Activated CD4-positive, alpha-beta memory T cell treated with anti-CD3 and anti-CD28 coated beads for 36 hours (primary cell): ENCODE measurements at regions not wholly inside any gene's neighbourhood (a gene's known extent, or its start where the extent isn't known, plus 50 kb on each side); places are given as distances from the start of the nearest gene placed in this dataset.
"Not testable (repeated sequence)": the region's sequence is repeated elsewhere in the genome, so short reads cannot be mapped to it uniquely, and the experiment has no call there.

ENCODE experiments used
- CTCF ChIA-PET: fragments of 350-600 bp; sonication (Branson Sonifier 250); formaldehyde crosslinking; loops from one replicate; lab custom pipeline; 2021; ENCODE audit warnings: antibody characterized with exemption, inconsistent platforms; lab: Charles Lee
- POLR2A ChIA-PET: fragments of 350-600 bp; sonication (Branson Sonifier 250); formaldehyde crosslinking; loops from one replicate; lab custom pipeline; 2021; ENCODE audit warnings: antibody characterized with exemption; lab: Charles Lee
- DNase-seq: peaks from one replicate; pipeline ENCODE4 v3.0.0-alpha.2; 2020
- H3K27ac Mint-ChIP-seq: one replicate; pipeline ENCODE4 v1.8.0; 2021; ENCODE audit warnings: mixed read lengths
- H3K27me3 Mint-ChIP-seq: one replicate; pipeline ENCODE4 v1.8.0; 2021; ENCODE audit warnings: mixed read lengths
- H3K36me3 Mint-ChIP-seq: one replicate; pipeline ENCODE4 v1.8.0; 2021; ENCODE audit warnings: mixed read lengths
- H3K4me1 Mint-ChIP-seq: one replicate; pipeline ENCODE4 v1.8.0; 2021; ENCODE audit warnings: low read depth, mixed read lengths
- H3K4me3 Mint-ChIP-seq: one replicate; pipeline ENCODE4 v1.8.0; 2021; ENCODE audit warnings: mild to moderate bottlenecking, mixed read lengths
- H3K9me3 Mint-ChIP-seq: one replicate; pipeline ENCODE4 v1.8.0; 2021; ENCODE audit warnings: mixed read lengths
- intact Hi-C: fragments of 100-400 bp; cut with micrococcal nuclease; formaldehyde crosslinking; loops from one replicate; pipeline ENCODE4 v1.15.1; 2023

DNA sequence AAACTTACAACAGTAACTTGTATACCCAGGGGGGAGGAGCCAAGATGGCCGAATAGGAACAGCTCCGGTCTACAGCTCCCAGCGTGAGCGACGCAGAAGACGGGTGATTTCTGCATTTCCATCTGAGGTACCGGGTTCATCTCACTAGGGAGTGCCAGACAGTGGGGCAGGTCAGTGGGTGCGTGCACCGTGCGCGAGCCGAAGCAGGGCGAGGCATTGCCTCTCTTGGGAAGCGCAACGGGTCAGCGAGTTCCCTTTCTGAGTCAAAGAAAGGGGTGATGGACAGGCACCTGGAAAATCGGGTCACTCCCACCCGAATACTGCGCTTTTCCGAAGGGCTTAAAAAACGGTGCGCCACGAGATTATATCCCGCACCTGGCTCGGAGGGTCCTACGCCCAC is 278.8 kb downstream of the FAM47B start:
- H3K27ac Mint-ChIP-seq, CTCF ChIA-PET, H3K27me3 Mint-ChIP-seq, H3K4me3 Mint-ChIP-seq, intact Hi-C loops, DNase-seq, H3K9me3 Mint-ChIP-seq, H3K4me1 Mint-ChIP-seq, H3K36me3 Mint-ChIP-seq, POLR2A ChIA-PET: not testable (repeated sequence)

DNA sequence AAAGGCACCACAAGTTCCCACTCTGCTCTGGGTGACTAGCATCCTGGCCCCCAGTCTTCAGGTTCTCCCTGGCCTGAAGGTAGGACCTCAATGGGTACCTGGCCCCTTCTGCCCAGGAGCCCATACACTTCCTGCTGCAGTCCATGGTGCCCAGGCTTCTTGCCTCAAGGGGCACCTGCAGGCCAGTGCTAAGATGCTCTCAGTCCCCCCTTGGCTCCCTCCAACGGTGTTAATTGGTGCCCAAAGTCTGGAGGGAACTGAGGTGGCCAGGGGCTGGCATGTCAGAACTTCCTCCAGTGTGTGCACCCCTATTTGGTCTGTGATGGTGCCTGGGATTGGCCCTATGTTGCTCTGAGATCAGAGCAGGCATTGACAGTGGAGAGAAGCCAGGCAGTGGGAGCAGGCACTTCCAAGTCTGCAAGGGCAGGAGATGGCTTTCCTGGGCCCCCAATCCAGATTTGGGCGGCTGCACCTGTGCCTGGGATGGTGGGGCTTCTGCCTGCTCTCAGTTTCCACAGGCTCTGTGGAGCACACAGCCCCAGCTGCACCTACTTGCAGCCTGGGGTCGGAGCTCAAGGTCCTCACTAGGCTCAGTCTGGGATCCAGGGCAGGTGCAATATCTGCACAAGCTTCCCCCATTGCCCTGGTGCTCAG is 301.6 kb downstream of the FAM47B start:
- DNase-seq, result no peak

DNA sequence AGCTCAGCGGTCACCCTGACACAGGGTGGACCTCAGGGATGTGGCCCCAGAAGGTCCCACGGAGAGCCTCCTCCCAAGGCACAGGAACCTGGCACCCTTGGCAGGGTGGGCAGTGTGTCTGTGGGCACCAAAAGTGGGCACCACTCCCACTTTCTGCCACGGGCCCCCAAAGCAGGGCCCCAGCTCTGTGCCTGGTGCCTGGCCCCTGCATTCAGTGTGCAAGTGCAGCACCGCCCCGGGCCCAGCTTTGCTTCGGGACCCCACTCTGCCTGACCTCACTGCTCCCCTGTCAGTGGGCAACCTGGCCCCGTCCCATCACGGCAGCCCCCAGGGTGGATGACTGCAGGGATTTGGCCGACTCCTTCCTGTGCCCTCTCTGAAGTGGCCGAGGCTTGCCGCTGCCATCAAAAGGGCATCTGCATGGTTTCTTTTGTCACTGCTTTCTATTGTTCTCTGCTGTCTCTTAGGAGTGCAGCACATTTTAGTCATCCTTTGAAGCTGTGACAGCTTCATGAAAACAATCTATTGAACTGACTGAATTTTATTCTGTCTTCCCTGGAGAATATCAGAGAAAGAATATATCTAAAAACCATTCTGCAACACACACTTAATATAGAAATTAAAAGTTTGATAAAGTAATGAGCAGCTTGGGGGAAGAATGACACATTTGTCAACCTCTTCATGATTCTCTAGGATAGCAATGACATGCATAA is 302.4 kb downstream of the FAM47B start:
- Mint-ChIP-seq H3K4me1 (no peaks in the 10 kb centered on the region), H3K36me3 (no peaks in the 10 kb centered on the region), H3K27ac (no peak overlapping the region), H3K27me3 (no peaks in the 10 kb centered on the region), H3K4me3 (no peak overlapping the region), H3K9me3 (no peaks in the 10 kb centered on the region)
- DNase-seq, result no peak
- ChIA-PET CTCF (no interaction called here), POLR2A (no interaction called here)
- intact Hi-C loops, result no loop called here

More for the DNA sequence above, 301.6 kb downstream of the FAM47B start:
- Mint-ChIP-seq H3K27me3 (no peaks in the 10 kb centered on the region), H3K27ac (no peak overlapping the region), H3K9me3 (no peaks in the 10 kb centered on the region), H3K36me3 (no peaks in the 10 kb centered on the region), H3K4me1 (no peaks in the 10 kb centered on the region), H3K4me3 (no peak overlapping the region)
- ChIA-PET CTCF (no interaction called here), POLR2A (no interaction called here)
- intact Hi-C loops, result no loop called here

DNA sequence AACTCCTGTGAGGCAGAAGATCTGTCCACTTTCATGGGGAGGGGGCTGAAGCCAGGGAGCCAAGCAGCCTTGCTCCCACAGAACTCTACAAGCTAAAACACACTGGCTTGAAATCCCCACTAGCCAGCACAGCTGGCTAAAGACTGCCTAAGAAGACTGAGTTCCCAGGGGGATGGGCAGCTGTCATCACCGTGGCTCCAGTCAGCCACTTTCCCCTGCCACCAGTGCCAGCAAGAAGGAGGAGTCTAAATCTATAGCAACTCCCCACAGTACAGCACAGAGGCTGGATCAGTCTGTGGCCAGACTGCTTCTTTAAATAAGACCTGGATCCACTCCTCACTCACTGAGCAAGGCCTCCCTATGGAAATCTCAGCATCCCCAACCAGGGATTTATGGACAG is 308.6 kb downstream of the FAM47B start:
- H3K27ac Mint-ChIP-seq, result no peak overlapping the region
- H3K4me3 Mint-ChIP-seq, result no peak overlapping the region
- H3K9me3 Mint-ChIP-seq, result peaks cover 2% of the 10 kb centered on the region
- H3K27me3 Mint-ChIP-seq, result no peaks in the 10 kb centered on the region
- H3K36me3 Mint-ChIP-seq, result no peaks in the 10 kb centered on the region
- no peak for DNase-seq
- CTCF ChIA-PET, result no interaction called here
- POLR2A ChIA-PET, result no interaction called here
- intact Hi-C loops, result no loop called here
- H3K4me1 Mint-ChIP-seq, result no peaks in the 10 kb centered on the region

DNA sequence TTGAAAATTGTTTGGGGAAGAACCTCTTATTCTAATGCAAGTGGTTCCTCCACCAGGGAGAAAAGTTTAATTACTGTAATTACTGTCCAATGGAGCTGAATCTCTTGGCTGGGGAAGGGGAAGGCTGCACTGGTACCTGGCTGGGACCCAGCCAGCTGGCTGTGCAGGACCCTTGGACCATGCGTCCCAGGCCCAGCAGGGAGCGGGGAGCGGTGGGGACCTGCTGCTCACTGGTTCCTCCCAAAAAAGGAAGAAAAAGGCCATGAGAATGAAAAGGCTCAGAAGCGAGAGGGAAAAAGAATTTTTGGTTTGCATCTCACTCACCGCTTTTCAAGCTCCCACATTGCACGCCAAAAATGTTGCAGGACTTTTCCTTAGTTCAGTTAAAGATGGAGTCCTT is 333.5 kb downstream of the FAM47B start:
- no peak overlapping the region for H3K27ac Mint-ChIP-seq
- DNase-seq, result no peak
- H3K4me3 Mint-ChIP-seq, result no peak overlapping the region
- H3K36me3 Mint-ChIP-seq, result no peaks in the 10 kb centered on the region
- H3K4me1 Mint-ChIP-seq, result no peaks in the 10 kb centered on the region
- POLR2A ChIA-PET, result no interaction called here
- CTCF ChIA-PET, result no interaction called here
- intact Hi-C loops, result no loop called here
- no peaks in the 10 kb centered on the region for H3K27me3 Mint-ChIP-seq
- no peaks in the 10 kb centered on the region for H3K9me3 Mint-ChIP-seq

DNA sequence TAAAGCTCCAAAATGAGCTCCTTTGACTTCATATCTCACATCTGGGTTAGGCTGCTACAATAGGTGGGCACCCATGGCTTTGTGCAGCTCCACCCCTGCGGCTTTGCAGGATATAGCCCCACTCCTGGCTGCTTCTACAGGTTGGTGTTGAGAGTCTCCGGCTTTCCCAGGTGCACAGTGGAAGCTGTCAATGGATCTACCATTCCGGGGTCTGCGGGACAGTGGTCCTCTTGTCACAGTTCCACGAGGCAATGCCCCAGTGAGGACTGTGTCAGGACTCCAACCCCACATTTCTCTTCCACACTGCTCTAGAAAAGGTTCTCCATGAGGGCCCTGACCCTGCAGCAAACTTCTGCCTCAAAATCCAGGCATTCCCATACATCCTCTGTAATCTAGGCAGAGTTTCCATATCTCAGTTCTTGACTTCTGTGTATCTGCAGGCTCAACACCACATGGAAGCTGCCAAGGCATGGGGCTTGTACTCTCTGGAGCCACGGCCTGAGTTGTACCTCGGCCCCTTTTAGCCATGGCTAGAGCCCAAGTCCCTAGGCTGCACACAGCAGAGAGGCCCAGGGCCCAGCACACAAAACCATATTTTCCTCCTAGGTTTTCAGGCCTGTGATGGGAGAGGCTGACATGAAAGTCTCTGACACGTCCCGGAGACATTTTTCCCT is 342.8 kb downstream of the FAM47B start:
- intact Hi-C loops, result no loop called here
- POLR2A ChIA-PET, result no interaction called here

DNA sequence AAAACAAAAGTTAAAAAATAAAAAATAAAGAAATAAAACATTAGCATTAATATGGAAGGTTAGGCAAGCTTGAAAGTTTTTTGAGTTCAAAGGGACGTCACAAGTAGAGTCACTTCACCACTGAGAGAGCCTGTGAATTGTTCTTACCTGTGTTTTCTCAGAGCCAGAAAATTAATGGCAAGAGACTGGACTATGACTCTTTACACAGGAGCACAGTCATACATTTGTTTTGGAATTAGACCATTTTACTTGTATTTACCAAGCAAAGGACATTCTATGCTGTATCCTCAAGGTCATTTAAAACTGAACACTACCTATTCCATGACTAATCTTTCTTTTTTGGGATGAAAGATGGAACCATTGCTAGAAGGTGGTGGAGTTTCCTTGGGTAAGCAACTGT is 346.1 kb downstream of the FAM47B start:
- CTCF ChIA-PET, result no interaction called here
- Mint-ChIP-seq H3K4me3 (no peak overlapping the region), H3K36me3 (no peaks in the 10 kb centered on the region), H3K4me1 (no peaks in the 10 kb centered on the region), H3K27me3 (no peaks in the 10 kb centered on the region), H3K9me3 (peaks cover 6% of the 10 kb centered on the region), H3K27ac (no peak overlapping the region)
- DNase-seq, result no peak
- intact Hi-C loops, result no loop called here
- POLR2A ChIA-PET, result no interaction called here

More for the DNA sequence above, 342.8 kb downstream of the FAM47B start:
- Mint-ChIP-seq H3K9me3 (peaks cover 6% of the 10 kb centered on the region), H3K4me3 (no peak overlapping the region), H3K27me3 (no peaks in the 10 kb centered on the region), H3K27ac (no peak overlapping the region), H3K4me1 (no peaks in the 10 kb centered on the region), H3K36me3 (no peaks in the 10 kb centered on the region)
- CTCF ChIA-PET, result no interaction called here
- DNase-seq, result no peak

DNA sequence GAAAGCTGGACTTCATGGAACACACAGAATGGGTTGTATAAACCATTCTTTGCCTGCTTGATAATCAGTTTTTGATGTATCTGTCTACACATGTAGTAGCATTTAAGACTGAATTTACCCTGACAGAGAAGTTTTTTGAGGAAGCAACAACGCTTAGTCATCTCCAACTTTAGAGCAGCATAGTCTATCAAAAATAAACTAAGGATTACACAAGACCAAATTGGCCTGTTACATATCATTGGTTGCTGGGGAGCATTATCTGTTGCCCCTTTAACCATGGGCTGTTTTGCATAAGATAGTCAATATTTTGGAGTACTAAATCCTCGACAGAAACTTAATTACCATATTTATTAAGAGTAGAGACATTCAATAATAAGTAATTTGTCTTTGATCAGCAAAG is 347.4 kb downstream of the FAM47B start:
- no peak for DNase-seq
- H3K36me3 Mint-ChIP-seq, result no peaks in the 10 kb centered on the region
- intact Hi-C loops, result no loop called here
- ChIA-PET CTCF (no interaction called here), POLR2A (no interaction called here)
- no peaks in the 10 kb centered on the region for H3K4me1 Mint-ChIP-seq
- no peak overlapping the region for H3K4me3 Mint-ChIP-seq
- H3K27me3 Mint-ChIP-seq, result no peaks in the 10 kb centered on the region
- H3K27ac Mint-ChIP-seq, result no peak overlapping the region
- H3K9me3 Mint-ChIP-seq, result peaks cover 4% of the 10 kb centered on the region

DNA sequence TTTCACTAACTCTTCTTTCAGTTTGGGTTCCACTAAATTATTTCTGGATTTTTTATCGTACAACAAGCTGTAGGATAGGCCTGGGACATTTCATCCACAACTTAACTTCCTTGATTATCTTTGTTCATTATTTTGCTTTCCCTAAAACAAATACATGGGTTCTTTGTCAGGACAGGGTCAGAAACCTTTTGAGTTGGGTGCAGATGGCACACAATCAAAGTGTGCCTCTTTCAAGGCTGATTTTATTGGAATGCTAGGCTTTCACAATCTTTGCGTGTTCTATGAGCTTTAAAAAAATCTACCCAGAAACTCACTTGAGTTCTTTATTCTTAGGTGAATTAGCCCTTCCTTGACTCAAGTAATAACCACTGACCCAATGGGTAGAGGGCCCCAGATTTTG is 348.4 kb downstream of the FAM47B start:
- ChIA-PET CTCF (no interaction called here), POLR2A (no interaction called here)
- H3K4me1 Mint-ChIP-seq, result no peaks in the 10 kb centered on the region
- no peak overlapping the region for H3K27ac Mint-ChIP-seq
- no peak overlapping the region for H3K4me3 Mint-ChIP-seq
- no peaks in the 10 kb centered on the region for H3K36me3 Mint-ChIP-seq
- DNase-seq, result no peak
- peaks cover 3% of the 10 kb centered on the region for H3K9me3 Mint-ChIP-seq
- intact Hi-C loops, result no loop called here
- no peaks in the 10 kb centered on the region for H3K27me3 Mint-ChIP-seq

DNA sequence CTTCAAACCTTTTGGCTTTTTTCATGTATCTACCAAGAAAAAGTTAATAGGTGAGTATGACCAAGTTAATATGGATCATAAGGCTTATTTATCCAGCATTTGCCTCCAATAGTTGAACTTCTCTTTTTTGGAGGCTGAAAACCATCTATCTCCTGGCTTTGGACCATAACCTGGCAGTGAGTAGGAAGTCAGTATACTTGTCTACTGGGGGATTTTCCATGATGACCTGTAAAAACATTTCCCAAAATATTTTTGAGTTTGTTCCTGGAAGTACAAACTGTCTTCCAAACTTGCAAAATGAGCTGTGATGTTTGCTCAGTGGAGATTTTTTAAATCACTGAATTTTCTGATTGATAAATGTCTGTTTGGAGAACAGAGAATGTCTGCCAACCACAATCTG is 349.9 kb downstream of the FAM47B start:
- Mint-ChIP-seq H3K27ac (no peak overlapping the region), H3K4me3 (no peak overlapping the region), H3K36me3 (no peaks in the 10 kb centered on the region), H3K27me3 (no peaks in the 10 kb centered on the region), H3K9me3 (no peaks in the 10 kb centered on the region), H3K4me1 (no peaks in the 10 kb centered on the region)
- DNase-seq, result no peak
- intact Hi-C loops, result no loop called here
- ChIA-PET POLR2A (no interaction called here), CTCF (no interaction called here)

DNA sequence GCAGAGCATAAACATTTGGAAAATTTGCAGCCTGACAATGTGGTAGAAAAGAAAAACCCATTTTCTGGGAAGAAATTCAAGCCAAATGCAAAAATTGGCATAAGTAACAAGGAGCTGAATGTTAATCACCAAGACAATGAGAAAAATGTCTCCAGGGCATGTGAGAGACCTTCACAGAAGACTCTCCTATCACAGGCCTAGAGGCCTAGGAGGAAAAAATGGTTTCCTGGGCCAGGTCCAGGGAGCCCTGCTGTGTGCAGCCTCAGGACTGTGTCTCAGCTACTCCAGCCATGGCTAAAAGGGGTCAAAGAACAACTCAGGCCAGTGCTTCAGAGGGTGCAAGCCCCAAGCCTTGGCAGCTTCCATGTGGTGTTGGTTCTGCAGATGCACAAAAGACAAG is 362.4 kb downstream of the FAM47B start:
- DNase-seq, POLR2A ChIA-PET, intact Hi-C loops, H3K27ac Mint-ChIP-seq, H3K4me3 Mint-ChIP-seq, H3K36me3 Mint-ChIP-seq, H3K9me3 Mint-ChIP-seq, CTCF ChIA-PET, H3K4me1 Mint-ChIP-seq, H3K27me3 Mint-ChIP-seq: not testable (repeated sequence)

DNA sequence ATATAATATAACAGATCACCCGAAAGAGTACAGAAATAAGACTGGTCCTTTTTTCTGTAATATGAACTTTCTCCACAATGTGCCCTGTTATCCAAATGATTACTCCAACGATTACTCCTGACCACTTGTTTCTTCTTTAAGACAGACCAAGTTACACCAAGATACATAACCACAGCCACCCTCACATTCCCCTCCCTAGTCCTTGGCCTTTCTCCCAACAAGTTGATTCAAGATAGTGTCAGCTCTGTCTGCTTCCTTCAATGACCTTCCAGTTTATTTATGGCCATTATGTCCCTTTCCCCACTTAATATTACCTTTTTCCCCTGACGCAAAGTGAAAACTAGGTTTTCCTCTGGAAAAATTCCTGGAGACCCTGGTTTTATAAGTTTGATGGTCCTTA is 397.2 kb downstream of the FAM47B start:
- Mint-ChIP-seq H3K36me3 (no peaks in the 10 kb centered on the region), H3K4me1 (no peaks in the 10 kb centered on the region), H3K27me3 (no peaks in the 10 kb centered on the region), H3K4me3 (no peak overlapping the region), H3K27ac (no peak overlapping the region), H3K9me3 (no peaks in the 10 kb centered on the region)
- intact Hi-C loops, result no loop called here
- ChIA-PET CTCF (no interaction called here), POLR2A (no interaction called here)
- no peak for DNase-seq

DNA sequence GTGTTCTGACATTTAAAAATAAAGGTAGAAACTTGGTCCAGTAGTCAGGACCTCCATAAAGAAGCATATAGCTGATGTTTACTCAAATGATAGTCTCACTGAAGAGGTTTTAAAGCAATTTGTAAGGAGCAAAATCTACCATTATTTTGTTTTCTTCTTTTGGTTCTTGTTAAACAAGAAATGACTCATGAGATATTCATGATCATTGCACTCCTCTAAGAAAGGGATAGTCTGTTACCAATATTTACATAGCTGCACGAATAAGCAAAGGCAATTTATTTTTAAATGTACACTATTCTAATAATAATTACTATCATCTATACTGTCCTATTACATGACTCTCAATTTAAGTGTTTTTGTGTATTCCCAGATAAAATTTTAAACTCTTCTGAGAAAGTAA is 397.9 kb downstream of the FAM47B start:
- no peak overlapping the region for H3K27ac Mint-ChIP-seq
- H3K4me3 Mint-ChIP-seq, result no peak overlapping the region
- ChIA-PET POLR2A (no interaction called here), CTCF (no interaction called here)
- no peaks in the 10 kb centered on the region for H3K4me1 Mint-ChIP-seq
- no peaks in the 10 kb centered on the region for H3K36me3 Mint-ChIP-seq
- no peaks in the 10 kb centered on the region for H3K27me3 Mint-ChIP-seq
- no peaks in the 10 kb centered on the region for H3K9me3 Mint-ChIP-seq
- intact Hi-C loops, result no loop called here
- DNase-seq, result no peak
